HepG2 (cell line): ENCODE measurements at regions not wholly inside any gene's neighbourhood (a gene's known extent, or its start where the extent isn't known, plus 50 kb on each side); places are given as distances from the start of the nearest gene placed in this dataset.

Experiments
- ATAC-seq: fragments of 200-7000 bp; cut with Tn5 transposase; 3 replicates; pipeline ENCODE4 v1.9.1; 2020; ENCODE audit warnings: mild to moderate bottlenecking, moderate library complexity
- BruUV-seq: library from RNA; stranded (reverse); fragments of 400-500 nt; replicated peaks from 2 replicates; lab custom pipeline; 2021; lab: Mats Ljungman, UMichigan
- CTCF ChIA-PET: fragments of 300-600 bp; formaldehyde crosslinking; extraction: SDS; loops from one replicate; lab custom pipeline; 2021; ENCODE audit warnings: low total read pairs, inconsistent platforms, low intra/inter-chr PET ratio; lab: Yijun Ruan, JAX
- POLR2A ChIA-PET: fragments of 350-600 bp; sonication (Branson Sonifier 250); formaldehyde crosslinking; loops from one replicate; lab custom pipeline; 2020; ENCODE audit warnings: antibody characterized with exemption, inconsistent platforms; lab: Yijun Ruan, JAX
- DNase-seq: peaks from one replicate; pipeline ENCODE4 v3.0.0-alpha.2; 2015; ENCODE audit warnings: low spot score
- FAIRE-seq: peaks from 3 replicates; lab custom pipeline; 2011; peaks lifted over from hg19 to GRCh38; lab: Jason Lieb, UNC
- H2AFZ ChIP-seq: one replicate; pipeline ENCODE4 v1.6.1; 2011; ENCODE audit warnings: low read length, inconsistent platforms
- H3K27ac ChIP-seq: fragments of 300-600 bp; 3 replicates; pipeline ENCODE4 v1.8.0; 2011; ENCODE audit warnings: mixed run types, mild to moderate bottlenecking, mixed read lengths, low read length, inconsistent platforms; ENCODE audit not compliant: insufficient read depth; ENCODE audit errors: extremely low read length
- H3K27me3 ChIP-seq, 2 experiments: fragments of 200-600 bp in 1 of 2; 2 replicates in 1 of 2; 3 replicates in 1 of 2; pipeline versions ENCODE4 v1.6.0 to v1.8.0; 2011; ENCODE audit warnings: low read length in 2 of 2, mild to moderate bottlenecking in 2 of 2, moderate library complexity in 2 of 2, inconsistent platforms in 1 of 2; ENCODE audit not compliant: insufficient read depth in 2 of 2, control insufficient read depth in 1 of 2
- H3K36me3 ChIP-seq, 2 experiments: fragments of 200-600 bp in 1 of 2; replicated peaks in 1 of 2; 2 replicates in 1 of 2; 3 replicates in 1 of 2; pipeline versions ENCODE4 v1.5.1 to v1.8.0; 2011; ENCODE audit warnings: low read length in 2 of 2, inconsistent platforms in 1 of 2; ENCODE audit not compliant: insufficient read depth in 2 of 2, control insufficient read depth in 1 of 2
- H3K4me1 ChIP-seq: 2 replicates; pipeline ENCODE4 v1.5.1; 2012; ENCODE audit warnings: low read length, inconsistent platforms; ENCODE audit not compliant: insufficient read depth
- H3K4me2 ChIP-seq: 2 replicates; pipeline ENCODE4 v1.6.0; 2011; ENCODE audit warnings: low read depth, low read length, inconsistent platforms
- H3K4me3 ChIP-seq, 3 experiments: fragments of 200-600 bp in 1 of 3; sonication (generic), shearing (Covaris generic) in 1 of 3; replicated peaks in 1 of 3; 2 replicates each; pipeline ENCODE4 v1.5.1; 2011 to 2016; ENCODE audit warnings: low read length in 3 of 3, inconsistent platforms in 2 of 3, low read depth in 2 of 3, mild to moderate bottlenecking in 2 of 3, control low read depth in 1 of 3, mixed read lengths in 1 of 3; ENCODE audit not compliant: insufficient read depth in 1 of 3
- H3K79me2 ChIP-seq: one replicate; pipeline ENCODE4 v1.6.1; 2011; ENCODE audit warnings: low read length, inconsistent platforms; ENCODE audit not compliant: insufficient read depth
- H3K9ac ChIP-seq: 2 replicates; pipeline ENCODE4 v1.6.0; 2011; ENCODE audit warnings: mild to moderate bottlenecking, low read depth, low read length, inconsistent platforms; ENCODE audit not compliant: insufficient read depth
- H3K9me3 ChIP-seq: 2 replicates; pipeline ENCODE4 v1.5.1; 2012; ENCODE audit warnings: mild to moderate bottlenecking, low read length
- H4K20me1 ChIP-seq: 2 replicates; pipeline ENCODE4 v1.6.0; 2011; ENCODE audit warnings: inconsistent platforms, mild to moderate bottlenecking, low read length, moderate library complexity; ENCODE audit not compliant: insufficient read depth
- ARID4A ChIP-seq: sonication (generic); formaldehyde crosslinking; IDR thresholded peaks from 2 replicates; pipeline ENCODE4 v1.5.0; 2020; ENCODE audit warnings: mild to moderate bottlenecking, missing genetic modification reagents, borderline replicate concordance
- CEBPB ChIP-seq: IDR thresholded peaks from 2 replicates; pipeline ENCODE4 v1.6.1; 2011; ENCODE audit warnings: low read depth, low read length, improper control_type of control experiment, borderline replicate concordance
- MAFF ChIP-seq: IDR thresholded peaks from 2 replicates; pipeline ENCODE4 v1.6.1; 2011; ENCODE audit warnings: low read depth, low read length, improper control_type of control experiment
- MAFK ChIP-seq, 2 experiments: IDR thresholded peaks in 1 of 2; conservative IDR thresholded peaks in 1 of 2; 2 replicates each; pipeline ENCODE4 v1.6.1; 2011; ENCODE audit warnings: improper control_type of control experiment in 2 of 2, low read length in 2 of 2
- TARDBP ChIP-seq: sonication (generic); formaldehyde crosslinking; IDR thresholded peaks from 2 replicates; pipeline ENCODE4 v1.8.0; 2022; ENCODE audit warnings: mild to moderate bottlenecking, missing genetic modification reagents
- ZNF260 ChIP-seq: sonication (generic); formaldehyde crosslinking; IDR thresholded peaks from 2 replicates; pipeline ENCODE4 v1.4.0; 2020; ENCODE audit warnings: missing genetic modification reagents, low read depth, mild to moderate bottlenecking, borderline replicate concordance
- WGBS: methylation state at CpG from one replicate; pipeline ENCODE4 v1.1.6; 2017; ENCODE audit warnings: low lambda C conversion rate; 5-methylcytosine and 5-hydroxymethylcytosine counted together
- in situ Hi-C: cut with HindIII; loops from 2 replicates; pipeline ENCODE4 v1.10.0; 2017; ENCODE audit warnings: low pct_unique_long_range_greater_than_20kb; ENCODE audit not compliant: extremely low pct_ligation_motif_present
- intact Hi-C: fragments of 100-400 bp; cut with micrococcal nuclease; formaldehyde crosslinking; loops from one replicate; pipeline ENCODE4 v1.10.0; 2022; ENCODE audit not compliant: unreplicated experiment

- POLR2A ChIA-PET = no interaction called here
- intact Hi-C loops = no loop called here
- H3K9ac ChIP-seq = no peak overlapping the region
Observed at GRCh38 chr3:159840703-159841299, 147.8 kb upstream of the IL12A start.

GRCh38 chr3:159841766-159842165 is 146.9 kb upstream of the IL12A start:
- in situ Hi-C loops = no loop called here
- H3K27ac ChIP-seq = no peak overlapping the region
- no peak for ATAC-seq
- H3K4me1 ChIP-seq = peaks cover 6% of the 10 kb centered on the region
- H3K9me3 ChIP-seq = no peaks in the 10 kb centered on the region
- POLR2A ChIA-PET = no interaction called here
- H3K9ac ChIP-seq = no peak overlapping the region
- no peaks in the 10 kb centered on the region for H4K20me1 ChIP-seq
- intact Hi-C loops = no loop called here
- H3K4me3 ChIP-seq = no peak overlapping the region
- H3K36me3 ChIP-seq = no peaks in the 10 kb centered on the region
- no peak overlapping the region for H2AFZ ChIP-seq
- BruUV-seq = no TSS peak
- CTCF ChIA-PET = no interaction called here
- no peaks in the 10 kb centered on the region for H3K79me2 ChIP-seq
- WGBS = 91% methylated on average over 1 of the region's 1 CpG
- H3K27me3 ChIP-seq = no peaks in the 10 kb centered on the region; a peak in 1 of 5 replicates
- H3K4me2 ChIP-seq = no peak overlapping the region
- FAIRE-seq = no peak
- TF ChIP-seq MAFF (peak; percentile 62), MAFK (conservative IDR thresholded peaks at IDR 0.05 in 1 of 2, IDR thresholded peaks at IDR 0.05 in 1 of 2; ENCODE audit: low read length in 2 of 2) (peak; percentile 17 to 79; a peak in 2 of 4 replicates), ARID4A (CRISPR knock-in tag) (no peak)
- DNase-seq = no peak

More at GRCh38 chr3:159840703-159841299, 147.8 kb upstream of the IL12A start:
- Histone ChIP-seq H3K4me3 (no peak overlapping the region), H3K79me2 (no peaks in the 10 kb centered on the region), H4K20me1 (no peaks in the 10 kb centered on the region), H3K36me3 (no peaks in the 10 kb centered on the region), H3K9me3 (no peaks in the 10 kb centered on the region), H3K27me3 (no peaks in the 10 kb centered on the region; a peak in 1 of 5 replicates), H3K27ac (no peak overlapping the region), H3K4me2 (no peak overlapping the region), H2AFZ (no peak overlapping the region), H3K4me1 (no peaks in the 10 kb centered on the region)
- 16% methylated on average over 3 of the region's 3 CpGs for WGBS
- ATAC-seq = no peak
- no peak for DNase-seq
- CTCF ChIA-PET = no interaction called here
- FAIRE-seq = no peak
- in situ Hi-C loops = no loop called here
- TF ChIP-seq TARDBP (CRISPR knock-in tag) (no peak), ZNF260 (CRISPR knock-in tag) (no peak), CEBPB (0 out of 2 replicates have a peak, but pooled peaks have one; percentile 16)
- BruUV-seq = no TSS peak
